CD4-positive, CD25-positive, alpha-beta regulatory T cell (primary cell): ENCODE measurements at regions not wholly inside any gene's neighbourhood (a gene's known extent, or its start where the extent isn't known, plus 50 kb on each side); places are given as distances from the start of the nearest gene placed in this dataset.

Experiments
- ATAC-seq, 2 donors: fragments of 150-1000 bp; cut with Tn5 transposase; one replicate each; pipeline ENCODE4 v1.10.0; 2021; ENCODE audit warnings: low read depth in 2 of 2, moderate number of reproducible peaks in 2 of 2, moderate library complexity in 1 of 2
- DNase-seq, 3 donors: peaks; one replicate each; pipeline versions ENCODE4 v3.0.0 to v3.0.0-alpha.2; 2012 to 2022; ENCODE audit warnings: mixed read lengths in 1 of 3
- H3K27ac ChIP-seq: one replicate; pipeline ENCODE4 v1.7.0; 2013; ENCODE audit warnings: mild to moderate bottlenecking, low read length; ENCODE audit not compliant: insufficient read depth, poor library complexity, severe bottlenecking
- H3K27me3 ChIP-seq: one replicate; pipeline ENCODE4 v1.7.0; 2013; ENCODE audit warnings: low read length; ENCODE audit not compliant: control insufficient read depth, insufficient read depth
- H3K36me3 ChIP-seq: one replicate; pipeline ENCODE4 v1.7.0; 2013; ENCODE audit warnings: mild to moderate bottlenecking, low read length, moderate library complexity; ENCODE audit not compliant: control insufficient read depth, insufficient read depth
- H3K4me1 ChIP-seq: 2 replicates; pipeline ENCODE4 v1.7.0; 2013; ENCODE audit warnings: mild to moderate bottlenecking, low read length; ENCODE audit not compliant: insufficient read depth, control insufficient read depth, poor library complexity, severe bottlenecking
- H3K4me3 ChIP-seq: one replicate; pipeline ENCODE4 v1.7.0; 2013; ENCODE audit warnings: low read depth, mild to moderate bottlenecking, low read length, moderate library complexity
- H3K9me3 ChIP-seq, 2 experiments: 1 replicate in 1 of 2; 2 replicates in 1 of 2; pipeline ENCODE4 v1.7.0; 2013; ENCODE audit warnings: low read length in 2 of 2, mild to moderate bottlenecking in 1 of 2, moderate library complexity in 1 of 2; ENCODE audit not compliant: control insufficient read depth in 2 of 2
- H3K27ac Mint-ChIP-seq, 3 donors: one replicate each; pipeline ENCODE4 v1.8.0; 2020 to 2022; ENCODE audit warnings: mild to moderate bottlenecking in 3 of 3, mixed read lengths in 3 of 3, moderate library complexity in 2 of 3
- H3K27me3 Mint-ChIP-seq: one replicate; pipeline ENCODE4 v1.8.0; 2022; ENCODE audit warnings: mild to moderate bottlenecking, mixed read lengths
- H3K36me3 Mint-ChIP-seq: one replicate; pipeline ENCODE4 v1.8.0; 2020; ENCODE audit warnings: mixed read lengths
- H3K4me1 Mint-ChIP-seq, 4 donors: one replicate each; pipeline ENCODE4 v1.8.0; 2020 to 2022; ENCODE audit warnings: mixed read lengths in 4 of 4, mild to moderate bottlenecking in 1 of 4
- H3K4me3 Mint-ChIP-seq, 4 donors: one replicate each; pipeline ENCODE4 v1.8.0; 2020 to 2022; ENCODE audit warnings: mild to moderate bottlenecking in 4 of 4, mixed read lengths in 4 of 4, moderate library complexity in 3 of 4
- H3K9me3 Mint-ChIP-seq, 7 donors: one replicate each; pipeline ENCODE4 v1.8.0; 2020 to 2022; ENCODE audit warnings: mixed read lengths in 7 of 7, mild to moderate bottlenecking in 3 of 7, moderate library complexity in 2 of 7

- Mint-ChIP-seq H3K4me3 (no peak overlapping the region), H3K4me1 (peaks cover 0 to 9% (median 5%) of the 10 kb centered on the region in 4 donors), H3K27me3 (peaks cover 4% of the 10 kb centered on the region), H3K9me3 (peaks cover 0 to 6% (median 0%) of the 10 kb centered on the region in 7 donors), H3K27ac (no peak overlapping the region), H3K36me3 (no peaks in the 10 kb centered on the region)
- Histone ChIP-seq H3K4me3 (no peak overlapping the region), H3K36me3 (no peaks in the 10 kb centered on the region), H3K4me1 (no peaks in the 10 kb centered on the region), H3K27ac (no peak overlapping the region), H3K27me3 (no peaks in the 10 kb centered on the region), H3K9me3 (no peaks in the 10 kb centered on the region)
- ATAC-seq (no peak), DNase-seq (no peak)
Measured at GRCh38 chr21:43322311-43322710, 104.6 kb downstream of the SIK1 start.

GRCh38 chr21:43321611-43322010 lies 105.3 kb downstream of the SIK1 start:
- DNase-seq = no peak
- H3K4me1 ChIP-seq = no peaks in the 10 kb centered on the region
- H3K36me3 ChIP-seq = no peaks in the 10 kb centered on the region
- Mint-ChIP-seq H3K27ac (no peak overlapping the region), H3K4me1 (peaks cover 0 to 9% (median 5%) of the 10 kb centered on the region in 4 donors), H3K4me3 (no peak overlapping the region), H3K27me3 (peaks cover 8% of the 10 kb centered on the region), H3K36me3 (no peaks in the 10 kb centered on the region), H3K9me3 (peaks cover 0 to 6% (median 0%) of the 10 kb centered on the region in 7 donors)
- H3K27ac ChIP-seq = no peak overlapping the region
- no peaks in the 10 kb centered on the region for H3K27me3 ChIP-seq
- H3K9me3 ChIP-seq = no peaks in the 10 kb centered on the region
- ATAC-seq = no peak
- no peak overlapping the region for H3K4me3 ChIP-seq

- ATAC-seq (no peak), DNase-seq (no peak)
- peaks cover 0 to 6% (median 2%) of the 10 kb centered on the region in 4 donors for H3K4me1 Mint-ChIP-seq
- no peaks in the 10 kb centered on the region for H3K36me3 ChIP-seq
- no peaks in the 10 kb centered on the region for H3K27me3 ChIP-seq
- H3K4me1 ChIP-seq = no peaks in the 10 kb centered on the region
- H3K36me3 Mint-ChIP-seq = no peaks in the 10 kb centered on the region
- H3K4me3 ChIP-seq = no peak overlapping the region
- H3K4me3 Mint-ChIP-seq = no peak overlapping the region
- H3K27ac Mint-ChIP-seq = no peak overlapping the region
- H3K9me3 ChIP-seq = no peaks in the 10 kb centered on the region
- peaks cover 8% of the 10 kb centered on the region for H3K27me3 Mint-ChIP-seq
- H3K9me3 Mint-ChIP-seq = peaks cover 0 to 6% (median 0%) of the 10 kb centered on the region in 7 donors
- H3K27ac ChIP-seq = no peak overlapping the region
Measured at GRCh38 chr21:43321111-43321510, 105.8 kb downstream of the SIK1 start.

- Histone ChIP-seq H3K27ac (no peak overlapping the region), H3K36me3 (no peaks in the 10 kb centered on the region), H3K27me3 (no peaks in the 10 kb centered on the region), H3K4me1 (no peaks in the 10 kb centered on the region), H3K4me3 (no peak overlapping the region), H3K9me3 (no peaks in the 10 kb centered on the region)
- Mint-ChIP-seq H3K36me3 (no peaks in the 10 kb centered on the region), H3K4me1 (peaks cover 0 to 3% (median 0%) of the 10 kb centered on the region in 4 donors), H3K27me3 (peaks cover 8% of the 10 kb centered on the region), H3K4me3 (no peak overlapping the region), H3K27ac (no peak overlapping the region), H3K9me3 (peaks cover 0 to 6% (median 0%) of the 10 kb centered on the region in 7 donors)
- ATAC-seq = no peak
- no peak for DNase-seq
Measured at GRCh38 chr21:43320526-43320925, 106.4 kb downstream of the SIK1 start.

- H3K27ac ChIP-seq = no peak overlapping the region
- Mint-ChIP-seq H3K4me3 (no peak overlapping the region), H3K4me1 (peaks cover 0 to 6% (median 1%) of the 10 kb centered on the region in 4 donors), H3K36me3 (no peaks in the 10 kb centered on the region), H3K27me3 (peaks cover 13% of the 10 kb centered on the region), H3K27ac (no peak overlapping the region), H3K9me3 (peaks cover 0 to 6% (median 0%) of the 10 kb centered on the region in 7 donors)
- no peak for ATAC-seq
- no peak for DNase-seq
- no peaks in the 10 kb centered on the region for H3K4me1 ChIP-seq
- H3K9me3 ChIP-seq = no peaks in the 10 kb centered on the region
- no peak overlapping the region for H3K4me3 ChIP-seq
- H3K27me3 ChIP-seq = no peaks in the 10 kb centered on the region
- H3K36me3 ChIP-seq = no peaks in the 10 kb centered on the region
Measured at GRCh38 chr21:43318841-43319781, 107.8 kb downstream of the SIK1 start.

- H3K4me1 ChIP-seq = no peaks in the 10 kb centered on the region
- H3K27me3 ChIP-seq = no peaks in the 10 kb centered on the region
- no peak for ATAC-seq
- H3K9me3 ChIP-seq = no peaks in the 10 kb centered on the region
- H3K36me3 ChIP-seq = no peaks in the 10 kb centered on the region
- Mint-ChIP-seq H3K9me3 (peaks cover 0 to 6% (median 0%) of the 10 kb centered on the region in 7 donors), H3K4me1 (peaks cover 0 to 6% (median 1%) of the 10 kb centered on the region in 4 donors), H3K36me3 (no peaks in the 10 kb centered on the region), H3K4me3 (no peak overlapping the region), H3K27ac (no peak overlapping the region), H3K27me3 (peaks cover 13% of the 10 kb centered on the region)
- no peak for DNase-seq
- H3K4me3 ChIP-seq = no peak overlapping the region
- no peak overlapping the region for H3K27ac ChIP-seq
Measured at GRCh38 chr21:43318368-43318767, 108.6 kb downstream of the SIK1 start.

- no peak for DNase-seq
- peaks cover 0 to 6% (median 0%) of the 10 kb centered on the region in 7 donors for H3K9me3 Mint-ChIP-seq
Measured at GRCh38 chr21:43317959-43318358, 109.0 kb downstream of the SIK1 start.

More at GRCh38 chr21:43317959-43318358, 109.0 kb downstream of the SIK1 start:
- no peaks in the 10 kb centered on the region for H3K36me3 Mint-ChIP-seq
- H3K4me1 Mint-ChIP-seq = peaks cover 0 to 6% (median 1%) of the 10 kb centered on the region in 4 donors
- no peaks in the 10 kb centered on the region for H3K4me1 ChIP-seq
- no peaks in the 10 kb centered on the region for H3K9me3 ChIP-seq
- H3K27me3 ChIP-seq = no peaks in the 10 kb centered on the region
- no peak for ATAC-seq
- no peaks in the 10 kb centered on the region for H3K36me3 ChIP-seq
- H3K27me3 Mint-ChIP-seq = peaks cover 13% of the 10 kb centered on the region
- no peak overlapping the region for H3K27ac ChIP-seq
- no peak overlapping the region for H3K4me3 Mint-ChIP-seq
- H3K27ac Mint-ChIP-seq = no peak overlapping the region
- H3K4me3 ChIP-seq = no peak overlapping the region
